ENCODE measurements at regions not wholly inside any gene's neighbourhood (a gene's known extent, or its start where the extent isn't known, plus 50 kb on each side); places are given as distances from the start of the nearest gene placed in this dataset.

DNA sequence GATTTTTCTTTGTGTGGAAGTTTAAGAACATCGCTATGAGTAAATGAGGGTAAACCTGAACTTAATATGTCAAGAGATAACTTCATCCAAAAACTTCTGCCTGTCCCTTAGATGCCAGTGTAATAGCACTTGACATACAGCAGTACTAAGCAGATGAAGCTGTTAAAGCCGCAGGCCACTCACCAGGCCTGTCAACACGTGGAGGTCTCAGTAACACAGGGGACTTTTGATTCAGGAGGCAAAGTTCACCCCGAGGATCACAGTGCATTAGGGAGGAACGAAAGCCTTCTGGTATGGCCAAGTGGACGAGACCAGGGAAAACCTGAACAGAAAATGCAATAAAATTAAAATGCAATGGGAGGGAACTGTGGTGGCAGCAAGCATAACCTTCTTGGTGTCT lies 235.7 kb downstream of the CHD9NB start:
- no peaks in the 10 kb centered on the region for H3K36me3 ChIP-seq (ENCODE audit: control insufficient read depth in 1 of 2, insufficient read depth in 2 of 2, low read length in 2 of 2)
- no peak overlapping the region for H3K4me3 ChIP-seq (ENCODE audit: low read depth in 1 of 2, low read length in 2 of 2)
- H3K4me1 ChIP-seq (ENCODE audit: control insufficient read depth in 1 of 2, insufficient read depth in 2 of 2, low read length in 2 of 2), result no peaks in the 10 kb centered on the region
- no peak overlapping the region for H3K9ac ChIP-seq (ENCODE audit: low read depth in 1 of 2, low read length in 2 of 2)
- no peaks in the 10 kb centered on the region for H3K9me3 ChIP-seq (ENCODE audit: control insufficient read depth in 1 of 2, low read length in 2 of 2)
- H3K27ac ChIP-seq (ENCODE audit: low read depth, low read length), result no peak overlapping the region
- H3K27me3 ChIP-seq (ENCODE audit: control insufficient read depth in 1 of 2, insufficient read depth in 2 of 2, low read length in 2 of 2), result no peaks in the 10 kb centered on the region

DNA sequence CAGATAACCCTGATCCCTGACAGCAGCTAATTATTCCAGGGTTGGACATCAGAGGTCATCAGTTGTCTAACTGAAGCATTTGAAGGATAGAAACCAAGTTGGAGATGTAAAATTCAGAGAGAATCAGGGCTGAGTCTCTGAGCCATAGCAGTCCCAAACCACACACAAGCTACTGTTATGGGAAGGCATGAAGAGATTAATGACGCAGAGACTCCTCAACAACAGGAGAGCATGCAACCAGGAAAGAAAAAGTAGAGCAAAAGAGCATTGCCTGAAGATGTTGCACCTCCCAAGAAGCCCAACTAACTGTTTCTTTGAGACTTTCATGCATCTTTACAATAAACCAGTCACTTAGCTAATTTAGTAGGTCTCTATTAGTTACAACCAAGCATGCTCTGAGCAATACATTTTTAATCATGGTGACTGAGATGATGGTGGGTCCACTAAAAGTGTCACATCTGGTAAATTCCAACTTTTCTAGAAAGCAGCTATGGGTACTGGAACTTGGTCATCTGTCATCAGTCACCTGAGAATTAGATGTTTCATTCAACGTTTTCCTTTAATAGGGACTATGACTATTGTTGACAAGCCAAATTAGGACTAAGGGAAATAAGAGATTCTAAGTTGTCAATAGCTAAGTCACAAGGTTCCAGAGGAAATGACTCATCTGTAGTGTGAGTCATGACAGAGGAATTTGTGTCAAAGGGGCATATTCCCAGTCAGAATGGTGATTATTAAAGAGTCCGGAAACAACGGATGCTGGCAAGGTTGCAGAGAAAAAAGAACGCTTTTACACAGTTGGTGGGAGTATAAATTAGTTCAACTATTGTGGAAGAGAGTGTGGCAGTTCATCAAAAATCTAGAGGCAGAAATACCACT lies 239.8 kb downstream of the CHD9NB start:
- H3K4me1 ChIP-seq (ENCODE audit: control insufficient read depth in 1 of 2, insufficient read depth in 2 of 2, low read length in 2 of 2), result no peaks in the 10 kb centered on the region
- H3K9ac ChIP-seq (ENCODE audit: low read depth in 1 of 2, low read length in 2 of 2), result no peak overlapping the region
- H3K9me3 ChIP-seq (ENCODE audit: control insufficient read depth in 1 of 2, low read length in 2 of 2), result no peaks in the 10 kb centered on the region
- H3K4me3 ChIP-seq (ENCODE audit: low read depth in 1 of 2, low read length in 2 of 2), result no peak overlapping the region
- no peak overlapping the region for H3K27ac ChIP-seq (ENCODE audit: low read depth, low read length)
- no peaks in the 10 kb centered on the region for H3K27me3 ChIP-seq (ENCODE audit: control insufficient read depth in 1 of 2, insufficient read depth in 2 of 2, low read length in 2 of 2)
- H3K36me3 ChIP-seq (ENCODE audit: control insufficient read depth in 1 of 2, insufficient read depth in 2 of 2, low read length in 2 of 2), result no peaks in the 10 kb centered on the region

DNA sequence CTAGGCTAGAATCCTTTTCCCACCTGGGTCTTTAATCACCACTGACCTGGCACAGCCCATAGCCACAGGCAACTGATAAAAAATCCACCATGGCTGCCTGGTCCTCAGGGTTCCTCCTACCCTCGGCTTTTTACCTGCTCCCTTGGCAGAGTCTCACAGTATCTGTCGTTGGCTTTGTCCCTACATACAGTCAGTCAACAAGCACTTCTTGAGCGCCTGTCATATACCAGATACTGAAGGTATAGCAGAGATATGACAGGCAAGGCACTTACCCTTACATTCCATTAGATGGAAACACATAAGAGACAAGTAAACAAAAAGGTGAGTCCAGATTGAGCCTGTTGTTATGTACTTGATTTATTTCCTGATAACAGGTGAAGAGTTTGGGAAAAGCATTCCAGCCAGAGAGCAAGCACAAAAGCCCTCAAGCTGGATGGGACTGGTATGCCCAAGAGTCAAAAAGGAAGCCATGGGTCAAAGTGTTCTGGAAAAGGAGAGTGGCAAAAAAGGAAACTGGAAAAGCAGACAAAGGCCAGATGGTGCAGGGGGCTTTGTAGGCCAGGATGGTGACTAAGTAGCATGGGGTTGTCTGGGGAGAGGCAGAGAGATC lies 247.0 kb downstream of the CHD9NB start:
- H3K27me3 ChIP-seq (ENCODE audit: control insufficient read depth in 1 of 2, insufficient read depth in 2 of 2, low read length in 2 of 2), result no peaks in the 10 kb centered on the region
- no peaks in the 10 kb centered on the region for H3K4me1 ChIP-seq (ENCODE audit: control insufficient read depth in 1 of 2, insufficient read depth in 2 of 2, low read length in 2 of 2)
- no peak overlapping the region for H3K4me3 ChIP-seq (ENCODE audit: low read depth in 1 of 2, low read length in 2 of 2)
- no peak overlapping the region for H3K9ac ChIP-seq (ENCODE audit: low read depth in 1 of 2, low read length in 2 of 2)
- H3K36me3 ChIP-seq (ENCODE audit: control insufficient read depth in 1 of 2, insufficient read depth in 2 of 2, low read length in 2 of 2), result no peaks in the 10 kb centered on the region
- no peak overlapping the region for H3K27ac ChIP-seq (ENCODE audit: low read depth, low read length)
- H3K9me3 ChIP-seq (ENCODE audit: control insufficient read depth in 1 of 2, low read length in 2 of 2), result no peaks in the 10 kb centered on the region

DNA sequence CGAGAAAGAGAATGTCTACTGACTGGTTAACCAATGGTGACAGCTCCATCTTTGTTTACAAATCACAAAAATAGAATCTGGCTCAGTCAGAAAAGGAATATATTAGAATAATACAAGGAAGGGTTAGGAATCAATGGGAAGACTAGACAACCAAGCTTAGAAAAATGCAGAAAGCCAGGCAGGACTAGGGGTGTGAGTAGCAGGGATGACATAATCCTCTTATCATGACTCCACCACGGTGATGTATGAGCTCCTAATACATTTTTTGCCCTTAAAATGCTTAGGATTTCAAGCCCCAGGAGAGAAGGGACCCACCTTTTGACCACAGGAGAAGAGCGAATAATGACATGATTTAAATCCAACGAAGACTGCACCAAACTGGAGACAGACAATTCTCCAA lies 252.3 kb downstream of the CHD9NB start:
- H3K27ac ChIP-seq (ENCODE audit: low read depth, low read length), result no peak overlapping the region
- no peaks in the 10 kb centered on the region for H3K4me1 ChIP-seq (ENCODE audit: control insufficient read depth in 1 of 2, insufficient read depth in 2 of 2, low read length in 2 of 2)
- H3K9ac ChIP-seq (ENCODE audit: low read depth in 1 of 2, low read length in 2 of 2), result no peak overlapping the region
- no peaks in the 10 kb centered on the region for H3K9me3 ChIP-seq (ENCODE audit: control insufficient read depth in 1 of 2, low read length in 2 of 2)
- H3K4me3 ChIP-seq (ENCODE audit: low read depth in 1 of 2, low read length in 2 of 2), result no peak overlapping the region
- no peaks in the 10 kb centered on the region for H3K27me3 ChIP-seq (ENCODE audit: control insufficient read depth in 1 of 2, insufficient read depth in 2 of 2, low read length in 2 of 2)
- H3K36me3 ChIP-seq (ENCODE audit: control insufficient read depth in 1 of 2, insufficient read depth in 2 of 2, low read length in 2 of 2), result no peaks in the 10 kb centered on the region

DNA sequence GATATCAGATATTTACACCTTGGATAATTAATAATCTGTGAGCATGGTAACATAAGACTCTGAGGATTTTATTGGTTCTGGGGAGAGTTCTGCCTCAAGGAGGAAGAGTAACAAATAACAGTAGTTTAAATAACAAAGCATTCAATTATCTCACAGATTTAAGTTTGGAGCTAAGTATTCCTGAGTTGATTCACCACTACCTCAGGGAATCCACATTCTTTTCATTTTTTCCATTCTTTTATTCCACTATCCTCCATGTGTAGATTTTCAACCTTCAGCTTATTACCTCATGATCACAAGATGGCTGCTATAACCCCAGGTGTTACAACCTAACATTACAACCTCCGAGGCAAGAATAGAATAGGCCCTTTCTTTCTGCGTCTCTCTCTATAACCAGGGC lies 252.2 kb upstream of the TOX3 start:
- no peaks in the 10 kb centered on the region for H3K36me3 ChIP-seq (ENCODE audit: control insufficient read depth in 1 of 2, insufficient read depth in 2 of 2, low read length in 2 of 2)
- no peaks in the 10 kb centered on the region for H3K27me3 ChIP-seq (ENCODE audit: control insufficient read depth in 1 of 2, insufficient read depth in 2 of 2, low read length in 2 of 2)
- H3K9ac ChIP-seq (ENCODE audit: low read depth in 1 of 2, low read length in 2 of 2), result no peak overlapping the region
- H3K4me3 ChIP-seq (ENCODE audit: low read depth in 1 of 2, low read length in 2 of 2), result no peak overlapping the region
- no peaks in the 10 kb centered on the region for H3K9me3 ChIP-seq (ENCODE audit: control insufficient read depth in 1 of 2, low read length in 2 of 2)
- H3K27ac ChIP-seq (ENCODE audit: low read depth, low read length), result no peak overlapping the region
- no peaks in the 10 kb centered on the region for H3K4me1 ChIP-seq (ENCODE audit: control insufficient read depth in 1 of 2, insufficient read depth in 2 of 2, low read length in 2 of 2)

DNA sequence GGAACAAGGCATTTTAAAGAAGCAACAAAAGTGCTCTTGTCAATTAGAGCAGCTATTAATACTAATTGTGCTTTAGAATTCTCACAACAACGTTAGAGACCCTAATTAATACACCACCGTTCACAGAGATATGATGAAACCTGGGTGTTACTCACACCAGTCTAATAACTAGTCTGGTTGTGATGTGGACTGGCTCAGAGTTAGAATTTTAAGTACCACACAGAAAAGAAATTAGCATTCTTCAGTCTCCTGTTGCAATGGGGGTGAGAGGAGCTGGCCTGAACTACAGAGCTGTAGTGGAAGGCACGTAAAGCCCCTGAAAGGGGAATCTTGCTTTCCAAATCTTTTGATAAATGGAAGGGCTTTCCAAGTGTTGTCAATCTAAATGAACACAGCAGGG lies 240.8 kb upstream of the TOX3 start:
- H3K4me1 ChIP-seq (ENCODE audit: control insufficient read depth in 1 of 2, insufficient read depth in 2 of 2, low read length in 2 of 2), result no peaks in the 10 kb centered on the region
- H3K27ac ChIP-seq (ENCODE audit: low read depth, low read length), result no peak overlapping the region
- no peaks in the 10 kb centered on the region for H3K9me3 ChIP-seq (ENCODE audit: control insufficient read depth in 1 of 2, low read length in 2 of 2)
- H3K4me3 ChIP-seq (ENCODE audit: low read depth in 1 of 2, low read length in 2 of 2), result no peak overlapping the region
- H3K36me3 ChIP-seq (ENCODE audit: control insufficient read depth in 1 of 2, insufficient read depth in 2 of 2, low read length in 2 of 2), result no peaks in the 10 kb centered on the region
- no peak overlapping the region for H3K9ac ChIP-seq (ENCODE audit: low read depth in 1 of 2, low read length in 2 of 2)
- H3K27me3 ChIP-seq (ENCODE audit: control insufficient read depth in 1 of 2, insufficient read depth in 2 of 2, low read length in 2 of 2), result no peaks in the 10 kb centered on the region

DNA sequence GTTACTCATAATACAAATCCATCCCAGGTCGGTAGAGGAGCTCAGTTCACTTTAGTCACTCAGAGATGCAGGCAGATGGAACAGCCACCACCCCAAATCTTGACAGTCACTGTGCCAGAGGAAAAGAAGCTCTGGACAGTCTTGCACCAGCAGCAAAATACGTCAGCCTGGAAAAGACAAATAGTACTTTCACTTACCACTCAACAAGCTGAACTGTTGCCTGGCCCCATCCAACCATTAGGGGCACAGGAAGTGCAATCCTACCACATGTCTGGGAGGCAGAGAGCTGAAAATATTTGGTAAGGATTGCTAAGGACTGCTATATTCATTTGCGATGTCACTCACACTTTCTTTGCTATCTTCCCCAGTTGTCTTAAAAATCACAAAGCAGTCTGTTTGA lies 239.1 kb upstream of the TOX3 start:
- no peak overlapping the region for H3K27ac ChIP-seq (ENCODE audit: low read depth, low read length)
- no peaks in the 10 kb centered on the region for H3K27me3 ChIP-seq (ENCODE audit: control insufficient read depth in 1 of 2, insufficient read depth in 2 of 2, low read length in 2 of 2)
- no peak overlapping the region for H3K9ac ChIP-seq (ENCODE audit: low read depth in 1 of 2, low read length in 2 of 2)
- H3K4me3 ChIP-seq (ENCODE audit: low read depth in 1 of 2, low read length in 2 of 2), result no peak overlapping the region
- no peaks in the 10 kb centered on the region for H3K36me3 ChIP-seq (ENCODE audit: control insufficient read depth in 1 of 2, insufficient read depth in 2 of 2, low read length in 2 of 2)
- H3K9me3 ChIP-seq (ENCODE audit: control insufficient read depth in 1 of 2, low read length in 2 of 2), result no peaks in the 10 kb centered on the region
- H3K4me1 ChIP-seq (ENCODE audit: control insufficient read depth in 1 of 2, insufficient read depth in 2 of 2, low read length in 2 of 2), result no peaks in the 10 kb centered on the region

DNA sequence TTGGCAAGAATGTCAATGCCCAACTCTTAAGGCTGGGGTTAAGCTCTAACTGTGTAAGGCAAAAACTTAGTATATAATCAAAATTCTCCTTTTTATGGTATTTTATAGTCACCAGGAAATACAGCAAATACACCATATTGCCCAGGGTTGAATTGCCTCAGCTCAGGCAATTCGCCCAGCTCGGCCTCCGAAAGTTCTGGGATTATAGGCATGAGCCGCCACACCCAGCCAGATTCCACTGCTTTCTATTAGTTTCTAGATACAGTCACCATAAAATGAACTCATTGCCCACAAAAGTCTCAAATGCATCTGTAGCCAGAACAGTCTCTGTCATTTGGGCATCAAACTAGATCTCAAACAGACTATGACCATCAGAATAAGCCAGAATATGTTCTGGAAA lies 238.7 kb upstream of the TOX3 start:
- no peaks in the 10 kb centered on the region for H3K27me3 ChIP-seq (ENCODE audit: control insufficient read depth in 1 of 2, insufficient read depth in 2 of 2, low read length in 2 of 2)
- no peak overlapping the region for H3K9ac ChIP-seq (ENCODE audit: low read depth in 1 of 2, low read length in 2 of 2)
- no peak overlapping the region for H3K4me3 ChIP-seq (ENCODE audit: low read depth in 1 of 2, low read length in 2 of 2)
- no peak overlapping the region for H3K27ac ChIP-seq (ENCODE audit: low read depth, low read length)
- no peaks in the 10 kb centered on the region for H3K9me3 ChIP-seq (ENCODE audit: control insufficient read depth in 1 of 2, low read length in 2 of 2)
- H3K4me1 ChIP-seq (ENCODE audit: control insufficient read depth in 1 of 2, insufficient read depth in 2 of 2, low read length in 2 of 2), result no peaks in the 10 kb centered on the region
- no peaks in the 10 kb centered on the region for H3K36me3 ChIP-seq (ENCODE audit: control insufficient read depth in 1 of 2, insufficient read depth in 2 of 2, low read length in 2 of 2)

DNA sequence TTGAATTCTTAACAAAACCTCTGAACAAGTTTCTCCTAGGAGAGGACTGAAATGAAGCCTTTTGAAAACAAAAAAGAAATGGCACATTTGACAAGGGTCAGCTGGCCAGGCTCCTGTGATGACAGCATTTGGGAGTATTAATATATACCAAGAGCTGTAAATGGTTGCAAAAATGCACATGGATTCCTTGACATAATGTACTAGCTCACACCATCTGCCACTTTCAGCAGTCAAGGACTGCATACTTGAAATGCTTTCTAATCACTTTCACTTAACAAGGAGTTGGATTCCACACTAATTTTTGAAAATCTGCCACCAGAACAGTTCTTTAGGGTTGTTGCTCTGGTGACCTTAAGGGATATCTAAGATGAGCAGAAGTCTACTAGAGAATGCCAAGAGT lies 236.7 kb upstream of the TOX3 start:
- H3K4me3 ChIP-seq (ENCODE audit: low read depth in 1 of 2, low read length in 2 of 2), result no peak overlapping the region
- H3K9me3 ChIP-seq (ENCODE audit: control insufficient read depth in 1 of 2, low read length in 2 of 2), result no peaks in the 10 kb centered on the region
- no peak overlapping the region for H3K9ac ChIP-seq (ENCODE audit: low read depth in 1 of 2, low read length in 2 of 2)
- no peak overlapping the region for H3K27ac ChIP-seq (ENCODE audit: low read depth, low read length)
- no peaks in the 10 kb centered on the region for H3K4me1 ChIP-seq (ENCODE audit: control insufficient read depth in 1 of 2, insufficient read depth in 2 of 2, low read length in 2 of 2)
- H3K36me3 ChIP-seq (ENCODE audit: control insufficient read depth in 1 of 2, insufficient read depth in 2 of 2, low read length in 2 of 2), result no peaks in the 10 kb centered on the region
- H3K27me3 ChIP-seq (ENCODE audit: control insufficient read depth in 1 of 2, insufficient read depth in 2 of 2, low read length in 2 of 2), result no peaks in the 10 kb centered on the region

DNA sequence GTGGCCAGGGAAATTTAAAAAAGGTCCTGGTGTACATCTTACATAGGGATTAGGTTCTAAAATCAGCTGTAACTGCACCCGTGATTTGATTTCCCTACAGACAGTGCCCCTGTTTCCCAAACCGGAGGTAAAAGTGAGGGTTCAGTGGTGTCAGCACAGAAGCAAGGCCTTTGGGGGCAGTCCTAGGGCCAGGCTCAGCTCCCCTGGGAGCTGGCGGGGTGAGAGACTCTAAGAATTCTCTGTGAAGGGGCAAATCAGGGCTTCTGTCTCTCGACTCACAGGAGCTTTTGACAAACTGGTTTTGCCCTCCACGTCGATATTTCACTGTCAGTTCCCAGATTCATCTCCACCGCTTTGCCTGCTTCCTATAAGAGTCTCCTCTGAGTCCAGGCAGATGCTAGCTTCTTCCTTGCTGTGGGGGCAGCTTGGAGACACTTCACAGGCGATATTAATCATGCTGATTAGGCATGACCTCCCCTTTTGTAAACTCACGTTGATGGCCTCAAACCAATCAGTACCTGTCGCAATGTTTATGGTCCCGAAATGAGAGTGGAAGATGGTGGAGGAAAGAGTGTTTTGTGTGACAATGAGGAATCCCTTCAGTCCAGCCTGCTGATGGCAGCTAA lies 234.2 kb upstream of the TOX3 start:
- Histone ChIP-seq H3K27ac (ENCODE audit: low read depth, low read length) (no peak overlapping the region), H3K27me3 (ENCODE audit: control insufficient read depth in 1 of 2, insufficient read depth in 2 of 2, low read length in 2 of 2) (no peaks in the 10 kb centered on the region), H3K9ac (ENCODE audit: low read depth in 1 of 2, low read length in 2 of 2) (no peak overlapping the region), H3K4me1 (ENCODE audit: control insufficient read depth in 1 of 2, insufficient read depth in 2 of 2, low read length in 2 of 2) (no peaks in the 10 kb centered on the region), H3K9me3 (ENCODE audit: control insufficient read depth in 1 of 2, low read length in 2 of 2) (no peaks in the 10 kb centered on the region), H3K4me3 (ENCODE audit: low read depth in 1 of 2, low read length in 2 of 2) (no peak overlapping the region), H3K36me3 (ENCODE audit: control insufficient read depth in 1 of 2, insufficient read depth in 2 of 2, low read length in 2 of 2) (no peaks in the 10 kb centered on the region)

Data from duodenal mucosa (tissue), 2 donors.